HEK293T (cell line): ENCODE measurements at regions not wholly inside any gene's neighbourhood (a gene's known extent, or its start where the extent isn't known, plus 50 kb on each side); places are given as distances from the start of the nearest gene placed in this dataset.

Experiments
- FOXK2 ChIP-seq: fragments of 450-650 bp; IDR thresholded peaks from 2 replicates; pipeline ENCODE4 v1.6.1; 2016; ENCODE audit warnings: mild to moderate bottlenecking
- PKNOX1 ChIP-seq: fragments of 450-650 bp; IDR thresholded peaks from 2 replicates; pipeline ENCODE4 v1.6.1; 2016
- SUZ12 ChIP-seq: fragments of 450-650 bp; IDR thresholded peaks from 2 replicates; pipeline ENCODE4 v1.6.1; 2016; ENCODE audit warnings: mild to moderate bottlenecking
- ZNF384 ChIP-seq: fragments of 450-650 bp; IDR thresholded peaks from 2 replicates; pipeline ENCODE4 v1.6.1; 2016

- no peak for TF ChIP-seq FOXK2
- TF ChIP-seq ZNF384: no peak
- TF ChIP-seq SUZ12: no peak
- no peak for TF ChIP-seq PKNOX1
Measured at GRCh38 chr14:99077076-99077843, 194.7 kb downstream of the BCL11B start.
